K562 (cell line): ENCODE measurements at regions not wholly inside any gene's neighbourhood (a gene's known extent, or its start where the extent isn't known, plus 50 kb on each side); places are given as distances from the start of the nearest gene placed in this dataset.

Experiments
- ATAC-seq: fragments of 200-7000 bp; cut with Tn5 transposase; 3 replicates; pipeline ENCODE4 v1.9.1; 2020; ENCODE audit warnings: moderate library complexity
- BruUV-seq: library from RNA; stranded (reverse); fragments of 400-500 nt; replicated peaks from 2 replicates; lab custom pipeline; 2021; lab: Mats Ljungman, UMichigan
- CTCF ChIA-PET: fragments of 300-600 bp; formaldehyde crosslinking; extraction: SDS; loops from one replicate; lab custom pipeline; 2021; ENCODE audit warnings: low intra/inter-chr PET ratio; lab: Yijun Ruan, JAX
- POLR2A ChIA-PET: fragments of 300-600, 350-650 bp; sonication (Branson Sonifier 250); formaldehyde crosslinking; extraction: SDS; loops from one replicate; lab custom pipeline; 2021; ENCODE audit warnings: antibody characterized with exemption, inconsistent platforms; lab: Yijun Ruan, JAX
- DNase-seq, 4 experiments: peaks; one replicate each; pipeline versions ENCODE4 v3.0.0 to v3.0.0-alpha.2; 2011 to 2018; ENCODE audit warnings: low spot score in 3 of 4, mixed read lengths in 3 of 4; ENCODE audit errors: extremely low read depth in 1 of 4
- FAIRE-seq: peaks from 2 replicates; lab custom pipeline; 2011; peaks lifted over from hg19 to GRCh38; lab: Jason Lieb, UNC
- H2AFZ ChIP-seq: 2 replicates; pipeline ENCODE4 v1.6.0; 2011; ENCODE audit warnings: low read depth, low read length, control low read depth, inconsistent platforms
- H3K27ac ChIP-seq: fragments of 200-600 bp; 3 replicates; pipeline ENCODE4 v1.8.0; 2011; ENCODE audit warnings: low read depth, mild to moderate bottlenecking, control low read depth, inconsistent platforms, low read length, moderate library complexity, mixed read lengths; ENCODE audit errors: extremely low read depth
- H3K27me3 ChIP-seq, 2 experiments: fragments of 300-600 bp in 1 of 2; 2 replicates in 1 of 2; 3 replicates in 1 of 2; pipeline versions ENCODE4 v1.6.0 to v1.8.0; 2011; ENCODE audit warnings: inconsistent platforms in 2 of 2, low read length in 2 of 2, mild to moderate bottlenecking in 1 of 2, mixed read lengths in 1 of 2, moderate library complexity in 1 of 2; ENCODE audit not compliant: control insufficient read depth in 2 of 2, insufficient read depth in 2 of 2
- H3K36me3 ChIP-seq: fragments of 300-600 bp; 3 replicates; pipeline ENCODE4 v1.8.0; 2011; ENCODE audit warnings: mild to moderate bottlenecking, low read length, inconsistent platforms; ENCODE audit not compliant: control insufficient read depth, insufficient read depth
- H3K4me1 ChIP-seq, 2 experiments: fragments of 200-600 bp in 1 of 2; replicated peaks in 1 of 2; 2 replicates in 1 of 2; 3 replicates in 1 of 2; pipeline versions ENCODE4 v1.5.1 to v1.8.0; 2011; ENCODE audit warnings: inconsistent platforms in 2 of 2, low read length in 2 of 2, mild to moderate bottlenecking in 1 of 2, mixed read lengths in 1 of 2, moderate library complexity in 1 of 2; ENCODE audit not compliant: control insufficient read depth in 2 of 2, insufficient read depth in 2 of 2
- H3K4me2 ChIP-seq: 2 replicates; pipeline ENCODE4 v1.6.1; 2011; ENCODE audit warnings: low read length, control low read depth, inconsistent platforms, mixed read lengths; ENCODE audit not compliant: insufficient read depth
- H3K4me3 ChIP-seq: fragments of 200-600 bp; sonication (generic), shearing (Covaris generic); 2 replicates; pipeline ENCODE4 v1.5.1; 2016; ENCODE audit warnings: control low read depth, inconsistent platforms
- H3K79me2 ChIP-seq: fragments of 200-600 bp; 3 replicates; pipeline ENCODE4 v1.8.0; 2011; ENCODE audit warnings: low read length, inconsistent platforms; ENCODE audit not compliant: control insufficient read depth, insufficient read depth
- H3K9ac ChIP-seq, 2 experiments: 2 replicates each; pipeline versions ENCODE4 v1.6.0 to v1.6.1; 2011; ENCODE audit warnings: low read depth in 2 of 2, low read length in 2 of 2, control low read depth in 1 of 2, inconsistent platforms in 1 of 2, mild to moderate bottlenecking in 1 of 2, mixed read lengths in 1 of 2; ENCODE audit not compliant: insufficient read depth in 1 of 2
- H3K9me1 ChIP-seq: one replicate; pipeline ENCODE4 v1.6.0; 2011; ENCODE audit warnings: inconsistent platforms, mild to moderate bottlenecking, low read length, moderate library complexity; ENCODE audit not compliant: control insufficient read depth, insufficient read depth
- H3K9me3 ChIP-seq: replicated peaks from 2 replicates; pipeline ENCODE4 v1.5.1; 2011; ENCODE audit warnings: low read depth, low read length, inconsistent platforms; ENCODE audit not compliant: control insufficient read depth, insufficient read depth
- H4K20me1 ChIP-seq: replicated peaks from 2 replicates; pipeline ENCODE4 v1.6.1; 2011; ENCODE audit warnings: low read length, inconsistent platforms, mixed read lengths; ENCODE audit not compliant: control insufficient read depth, insufficient read depth
- ARID3A ChIP-seq: IDR thresholded peaks from 2 replicates; pipeline ENCODE4 v1.6.1; 2012; ENCODE audit warnings: low read depth, low read length, improper control_type of control experiment, borderline replicate concordance
- ELF2 ChIP-seq: fragments of 250-450 bp; sonication (Bioruptor Pico); IDR thresholded peaks from 2 replicates; pipeline ENCODE4 v1.5.0; 2021; ENCODE audit warnings: mild to moderate bottlenecking
- ELF4 ChIP-seq: fragments of 450-650 bp; formaldehyde crosslinking; IDR thresholded peaks from 2 replicates; pipeline ENCODE4 v1.4.0; 2022; ENCODE audit warnings: missing genetic modification characterization
- ETS2 ChIP-seq: IDR thresholded peaks from 2 replicates; pipeline ENCODE4 v1.6.1; 2016; ENCODE audit warnings: borderline replicate concordance, missing genetic modification characterization, mild to moderate bottlenecking, moderate library complexity, missing compliant biosample characterization; ENCODE audit not compliant: poor library complexity, severe bottlenecking
- GABPB2 ChIP-seq: fragments of 250-450 bp; sonication (Bioruptor Pico); conservative IDR thresholded peaks from 2 replicates; pipeline ENCODE4 v1.5.1; 2021; ENCODE audit warnings: mild to moderate bottlenecking
- OTX1 ChIP-seq: fragments of 450-650 bp; formaldehyde crosslinking; IDR thresholded peaks from 2 replicates; pipeline ENCODE4 v1.4.0; 2022; ENCODE audit warnings: mild to moderate bottlenecking
- PHB2 ChIP-seq: fragments of 450-650 bp; IDR thresholded peaks from 2 replicates; pipeline ENCODE4 v1.6.1; 2017; ENCODE audit warnings: low read depth
- RBM39 ChIP-seq: fragments of 200-400 bp; formaldehyde crosslinking; optimal IDR thresholded peaks from 2 replicates; pipeline ENCODE3; 2018; ENCODE audit warnings: low read depth, low read length
- SIRT6 ChIP-seq: IDR thresholded peaks from one replicate; pipeline ENCODE4 v1.6.1; 2012; ENCODE audit warnings: low read depth, mild to moderate bottlenecking, control low read depth, inconsistent platforms, low read length, moderate library complexity
- SRSF3 ChIP-seq: fragments of 200-400 bp; formaldehyde crosslinking; IDR thresholded peaks from 2 replicates; pipeline ENCODE4 v1.6.1; 2016; ENCODE audit warnings: mild to moderate bottlenecking, low read length, moderate library complexity; ENCODE audit not compliant: insufficient read depth
- THAP12 ChIP-seq: fragments of 250-450 bp; sonication (Bioruptor Pico); IDR thresholded peaks from 2 replicates; pipeline ENCODE4 v1.9.0; 2021; ENCODE audit warnings: mild to moderate bottlenecking, inconsistent platforms
- XRCC5 ChIP-seq: fragments of 200-400 bp; formaldehyde crosslinking; IDR thresholded peaks from 2 replicates; pipeline ENCODE4 v1.6.1; 2017; ENCODE audit warnings: low read depth, mild to moderate bottlenecking, low read length
- ZNF12 ChIP-seq: sonication (generic); formaldehyde crosslinking; IDR thresholded peaks from 2 replicates; pipeline ENCODE4 v1.4.0; 2020; ENCODE audit warnings: mild to moderate bottlenecking, missing genetic modification reagents
- ZNF121 ChIP-seq: sonication (generic); formaldehyde crosslinking; conservative IDR thresholded peaks from 2 replicates; pipeline ENCODE4 v1.8.0; 2022; ENCODE audit warnings: missing genetic modification reagents
- ZNF253 ChIP-seq: fragments of 250-450 bp; sonication (Bioruptor Pico); conservative IDR thresholded peaks from 2 replicates; pipeline ENCODE4 v1.6.1; 2021; ENCODE audit warnings: mild to moderate bottlenecking
- ZNF79 ChIP-seq: fragments of 250-450 bp; sonication (Bioruptor Pico); IDR thresholded peaks from 2 replicates; pipeline ENCODE4 v1.4.0; 2020; ENCODE audit warnings: low read depth, mild to moderate bottlenecking, moderate library complexity
- WGBS: fragments of 100-300 bp; shearing (Covaris generic); methylation state at CpG from one replicate; pipeline ENCODE4 v1.1.6; 2016; ENCODE audit warnings: low coverage, mixed read lengths; ENCODE audit not compliant: insufficient coverage; ENCODE audit errors: missing lambda C conversion rate; 5-methylcytosine and 5-hydroxymethylcytosine counted together
- in situ Hi-C: fragments of 300-500 bp; cut with MboI; formaldehyde crosslinking; loops from 4 replicates; pipeline ENCODE4 v1.15.0; 2018; ENCODE audit warnings: inconsistent platforms, mixed read lengths
- intact Hi-C: fragments of 100-400 bp; cut with micrococcal nuclease; formaldehyde crosslinking; loops from 2 replicates; pipeline ENCODE4 v1.14.2; 2022

DNA sequence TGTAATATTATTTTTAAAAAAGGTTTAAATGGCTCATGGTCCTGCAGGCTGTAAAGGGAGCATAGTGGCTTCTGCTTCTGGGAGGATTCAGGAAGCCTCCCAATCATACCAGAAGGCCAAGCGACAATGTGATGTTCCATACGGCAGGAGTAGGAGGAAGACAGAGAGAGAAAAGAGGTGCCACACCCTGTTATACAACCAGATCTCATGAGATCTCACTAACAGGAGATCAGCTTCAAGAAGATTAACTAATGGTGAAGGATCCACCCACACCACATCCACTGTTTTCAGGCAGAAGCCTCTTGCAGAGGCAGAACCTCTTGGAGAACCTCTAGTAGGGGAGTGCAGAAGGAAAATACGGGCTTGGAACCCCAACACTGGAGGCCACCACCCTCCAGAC lies 103.9 kb upstream of the TEKT4 start:
- FAIRE-seq (no peak), ATAC-seq (no peak), DNase-seq (no peak)
- POLR2A ChIA-PET: no interaction called here
- in situ Hi-C loops (no loop called here), intact Hi-C loops (no loop called here)
- H2AFZ ChIP-seq: no peak overlapping the region
- no peak overlapping the region for H3K4me3 ChIP-seq
- H3K9me1 ChIP-seq: no peaks in the 10 kb centered on the region
- TF ChIP-seq XRCC5 (no peak), THAP12 (no peak), RBM39 (no peak), ZNF12 (CRISPR knock-in tag) (no peak), OTX1 (CRISPR knock-in tag) (no peak), GABPB2 (CRISPR knock-in tag) (no peak), SIRT6 (no peak), SRSF3 (no peak), ZNF253 (no peak), ZNF79 (CRISPR knock-in tag) (no peak), ELF2 (CRISPR knock-in tag) (no peak), ELF4 (CRISPR knock-in tag) (no peak), PHB2 (no peak), ZNF121 (no peak), ARID3A (no peak), ETS2 (tag) (no peak)
- no TSS peak for BruUV-seq
- H3K27me3 ChIP-seq: no peaks in the 10 kb centered on the region
- H3K9ac ChIP-seq: no peak overlapping the region
- no peaks in the 10 kb centered on the region for H3K4me1 ChIP-seq
- CTCF ChIA-PET: no interaction called here
- no peaks in the 10 kb centered on the region for H4K20me1 ChIP-seq
- H3K79me2 ChIP-seq: no peaks in the 10 kb centered on the region
- WGBS: 0% methylated on average over 3 of the region's 3 CpGs
- H3K9me3 ChIP-seq: no peaks in the 10 kb centered on the region
- H3K36me3 ChIP-seq: no peaks in the 10 kb centered on the region
- H3K4me2 ChIP-seq: no peak overlapping the region
- no peak overlapping the region for H3K27ac ChIP-seq
